DND-41 (cell line): ENCODE measurements at regions not wholly inside any gene's neighbourhood (a gene's known extent, or its start where the extent isn't known, plus 50 kb on each side); places are given as distances from the start of the nearest gene placed in this dataset.

Experiments
- ATAC-seq: fragments of 200-7000 bp; cut with Tn5 transposase; 3 replicates; pipeline ENCODE4 v1.9.1; 2021; ENCODE audit warnings: low read depth; ENCODE audit not compliant: insufficient read depth
- DNase-seq: peaks from one replicate; pipeline ENCODE4 v3.0.0-alpha.2; 2020
- H2AFZ ChIP-seq: 2 replicates; pipeline ENCODE4 v1.6.0; 2012; ENCODE audit warnings: low read depth, low read length
- H3K27ac ChIP-seq: 2 replicates; pipeline ENCODE4 v1.5.1; 2012; ENCODE audit warnings: low read length, inconsistent platforms
- H3K27me3 ChIP-seq: fragments of 200-600 bp; sonication (generic); 2 replicates; pipeline ENCODE4 v1.6.0; 2012; ENCODE audit warnings: low read length, mild to moderate bottlenecking, inconsistent platforms; ENCODE audit not compliant: insufficient read depth, poor library complexity
- H3K36me3 ChIP-seq: 2 replicates; pipeline ENCODE4 v1.5.1; 2012; ENCODE audit warnings: low read length, inconsistent platforms; ENCODE audit not compliant: insufficient read depth
- H3K4me1 ChIP-seq: 2 replicates; pipeline ENCODE4 v1.5.1; 2012; ENCODE audit warnings: mild to moderate bottlenecking, low read length; ENCODE audit not compliant: insufficient read depth
- H3K4me2 ChIP-seq: 2 replicates; pipeline ENCODE4 v1.6.0; 2012; ENCODE audit warnings: mild to moderate bottlenecking, moderate library complexity, low read length, inconsistent platforms; ENCODE audit not compliant: insufficient read depth
- H3K4me3 ChIP-seq, 2 experiments: fragments of 200-600 bp in 1 of 2; shearing (Covaris generic) in 1 of 2; 2 replicates each; pipeline ENCODE4 v1.5.1; 2012 to 2016; ENCODE audit warnings: inconsistent platforms in 2 of 2, low read length in 2 of 2, mild to moderate bottlenecking in 2 of 2, low read depth in 1 of 2, moderate library complexity in 1 of 2
- H3K79me2 ChIP-seq: 2 replicates; pipeline ENCODE4 v1.6.0; 2012; ENCODE audit warnings: low read length, inconsistent platforms; ENCODE audit not compliant: insufficient read depth
- H3K9ac ChIP-seq: 2 replicates; pipeline ENCODE4 v1.6.0; 2012; ENCODE audit warnings: low read depth, mild to moderate bottlenecking, inconsistent platforms, low read length, moderate library complexity
- H3K9me3 ChIP-seq: 2 replicates; pipeline ENCODE4 v1.5.1; 2012; ENCODE audit warnings: low read length, moderate library complexity, mild to moderate bottlenecking, inconsistent platforms; ENCODE audit not compliant: insufficient read depth, severe bottlenecking
- H4K20me1 ChIP-seq: 2 replicates; pipeline ENCODE4 v1.6.0; 2012; ENCODE audit warnings: low read length; ENCODE audit not compliant: insufficient read depth
- CTCF ChIP-seq: IDR thresholded peaks from 2 replicates; pipeline ENCODE4 v1.5.1; 2012; ENCODE audit warnings: borderline replicate concordance, low read length, moderate library complexity, mild to moderate bottlenecking; ENCODE audit not compliant: poor library complexity, severe bottlenecking; ENCODE audit errors: extremely low read depth
- EZH2 ChIP-seq: IDR thresholded peaks from 3 replicates; pipeline ENCODE4 v1.6.1; 2012; ENCODE audit warnings: borderline replicate concordance, low read depth, mild to moderate bottlenecking, moderate library complexity, low read length, inconsistent platforms; ENCODE audit not compliant: severe bottlenecking

GRCh38 chr2:41916177-41916576, 131.6 kb upstream of the PKDCC start:
- no peak overlapping the region for H3K27ac ChIP-seq
- no peaks in the 10 kb centered on the region for H3K4me1 ChIP-seq
- DNase-seq (no peak), ATAC-seq (no peak)
- no peaks in the 10 kb centered on the region for H3K36me3 ChIP-seq
- no peaks in the 10 kb centered on the region for H4K20me1 ChIP-seq
- H3K9me3 ChIP-seq: no peaks in the 10 kb centered on the region
- H3K79me2 ChIP-seq: no peaks in the 10 kb centered on the region
- peaks cover 19% of the 10 kb centered on the region for H3K27me3 ChIP-seq
- no peak overlapping the region for H3K4me3 ChIP-seq
- no peak overlapping the region for H3K9ac ChIP-seq
- no peak overlapping the region for H2AFZ ChIP-seq
- TF ChIP-seq CTCF: no peak
- TF ChIP-seq EZH2: no peak
- no peak overlapping the region for H3K4me2 ChIP-seq

DNA sequence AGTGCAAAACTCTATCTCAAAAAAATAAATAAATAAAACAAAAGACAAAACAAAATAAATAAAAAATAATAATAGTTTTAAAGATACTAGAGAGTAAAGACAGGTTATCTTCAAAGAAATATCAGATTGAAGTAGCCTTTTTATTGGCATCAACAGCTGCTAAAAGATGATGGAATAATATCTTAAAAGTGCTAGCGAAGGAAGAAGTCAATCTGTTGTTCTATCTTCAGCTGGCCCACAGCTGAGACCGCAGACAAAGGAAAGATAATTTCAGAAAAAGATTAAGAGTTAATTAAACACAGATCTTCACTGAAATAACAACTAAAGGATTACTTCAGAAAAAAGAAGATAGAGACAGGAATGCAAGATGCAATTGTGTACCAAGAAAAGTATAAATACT, 130.2 kb upstream of the PKDCC start:
- Histone ChIP-seq H3K9me3 (no peaks in the 10 kb centered on the region), H3K4me2 (no peak overlapping the region), H3K79me2 (no peaks in the 10 kb centered on the region), H3K9ac (no peak overlapping the region), H3K27ac (no peak overlapping the region), H4K20me1 (no peaks in the 10 kb centered on the region), H2AFZ (no peak overlapping the region), H3K4me3 (no peak overlapping the region), H3K27me3 (peaks cover 14% of the 10 kb centered on the region), H3K36me3 (no peaks in the 10 kb centered on the region), H3K4me1 (no peaks in the 10 kb centered on the region)
- no peak for TF ChIP-seq CTCF
- TF ChIP-seq EZH2: no peak
- no peak for DNase-seq
- no peak for ATAC-seq

GRCh38 chr2:41919135-41919534, 128.7 kb upstream of the PKDCC start:
- Histone ChIP-seq H3K27ac (no peak overlapping the region), H4K20me1 (no peaks in the 10 kb centered on the region), H3K4me3 (no peak overlapping the region), H3K36me3 (no peaks in the 10 kb centered on the region), H3K79me2 (no peaks in the 10 kb centered on the region), H3K27me3 (peaks cover 8% of the 10 kb centered on the region), H3K9me3 (no peaks in the 10 kb centered on the region), H3K4me2 (no peak overlapping the region), H2AFZ (no peak overlapping the region), H3K4me1 (no peaks in the 10 kb centered on the region), H3K9ac (no peak overlapping the region)
- ATAC-seq (no peak), DNase-seq (no peak)
- TF ChIP-seq CTCF: no peak
- no peak for TF ChIP-seq EZH2

DNA sequence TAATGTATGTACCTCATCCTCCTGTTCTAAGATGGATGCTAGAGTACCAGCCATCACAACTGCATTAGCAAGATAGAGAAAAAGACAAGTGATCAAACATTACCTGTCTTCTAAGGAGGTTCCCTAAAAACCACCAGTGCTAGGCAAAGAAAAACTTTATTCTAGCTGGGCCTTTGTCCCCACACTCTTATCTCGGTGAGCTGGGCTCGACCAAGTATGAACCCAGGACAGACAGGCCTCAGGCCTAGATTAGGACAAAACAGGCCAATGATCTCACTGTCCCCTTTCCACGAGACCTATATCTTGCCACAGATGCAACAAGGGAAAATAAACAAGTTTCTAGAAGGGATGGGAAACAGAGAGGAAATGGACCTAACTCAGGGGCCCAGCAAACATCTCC, 127.6 kb upstream of the PKDCC start:
- Histone ChIP-seq H3K27ac (no peak overlapping the region), H2AFZ (no peak overlapping the region), H3K9me3 (no peaks in the 10 kb centered on the region), H3K36me3 (no peaks in the 10 kb centered on the region), H3K4me1 (no peaks in the 10 kb centered on the region), H3K4me3 (no peak overlapping the region), H3K9ac (no peak overlapping the region), H3K27me3 (peaks cover 5% of the 10 kb centered on the region), H4K20me1 (no peaks in the 10 kb centered on the region), H3K79me2 (no peaks in the 10 kb centered on the region), H3K4me2 (no peak overlapping the region)
- no peak for ATAC-seq
- no peak for DNase-seq
- TF ChIP-seq EZH2 (no peak), CTCF (no peak)
